IPS-18c (cell line): ENCODE measurements at regions not wholly inside any gene's neighbourhood (a gene's known extent, or its start where the extent isn't known, plus 50 kb on each side); places are given as distances from the start of the nearest gene placed in this dataset.
"Not testable (repeated sequence)": the region's sequence is repeated elsewhere in the genome, so short reads cannot be mapped to it uniquely, and the experiment has no call there.

Experiments used
- H3K4me3 ChIP-seq: 2 replicates; pipeline ENCODE4 v1.7.0; 2013; ENCODE audit warnings: low read depth, mild to moderate bottlenecking, low read length, moderate library complexity; ENCODE audit not compliant: insufficient read depth
- H3K9me3 ChIP-seq: one replicate; pipeline ENCODE4 v1.6.1; 2013; ENCODE audit warnings: mild to moderate bottlenecking, low read length, moderate library complexity; ENCODE audit not compliant: control insufficient read depth, insufficient read depth

GRCh38 chr11:134734141-134734845 is 322.3 kb upstream of the B3GAT1 start:
- no peaks in the 10 kb centered on the region for H3K9me3 ChIP-seq
- no peak overlapping the region for H3K4me3 ChIP-seq

- no peak overlapping the region for H3K4me3 ChIP-seq
- no peaks in the 10 kb centered on the region for H3K9me3 ChIP-seq
Measured at GRCh38 chr11:134733646-134734045, 321.6 kb upstream of the B3GAT1 start.

GRCh38 chr11:134731213-134731961 is 319.3 kb upstream of the B3GAT1 start:
- no peaks in the 10 kb centered on the region for H3K9me3 ChIP-seq
- no peak overlapping the region for H3K4me3 ChIP-seq

- Histone ChIP-seq H3K9me3 (no peaks in the 10 kb centered on the region), H3K4me3 (no peak overlapping the region)
Measured at GRCh38 chr11:134730561-134731212, 318.6 kb upstream of the B3GAT1 start.

- peaks cover 2% of the 10 kb centered on the region for H3K9me3 ChIP-seq
Measured at GRCh38 chr11:134730101-134730500, 318.1 kb upstream of the B3GAT1 start.

GRCh38 chr11:134728186-134728585 is 316.1 kb upstream of the B3GAT1 start:
- no peak overlapping the region for H3K4me3 ChIP-seq
- peaks cover 2% of the 10 kb centered on the region for H3K9me3 ChIP-seq

More at GRCh38 chr11:134730101-134730500, 318.1 kb upstream of the B3GAT1 start:
- H3K4me3 ChIP-seq, result no peak overlapping the region

GRCh38 chr11:134727636-134728035 is 315.6 kb upstream of the B3GAT1 start:
- Histone ChIP-seq H3K9me3 (peaks cover 2% of the 10 kb centered on the region), H3K4me3 (no peak overlapping the region)

GRCh38 chr11:134727204-134727603 is 315.2 kb upstream of the B3GAT1 start:
- H3K4me3 ChIP-seq, result no peak overlapping the region
- H3K9me3 ChIP-seq, result peaks cover 2% of the 10 kb centered on the region

GRCh38 chr11:134725716-134726639 is 313.9 kb upstream of the B3GAT1 start:
- H3K4me3 ChIP-seq, result no peak overlapping the region

GRCh38 chr11:134725211-134725610 is 313.2 kb upstream of the B3GAT1 start:
- no peak overlapping the region for H3K4me3 ChIP-seq
- H3K9me3 ChIP-seq, result peaks cover 2% of the 10 kb centered on the region

More at GRCh38 chr11:134725716-134726639, 313.9 kb upstream of the B3GAT1 start:
- H3K9me3 ChIP-seq, result peaks cover 2% of the 10 kb centered on the region

- Histone ChIP-seq H3K9me3 (peaks cover 2% of the 10 kb centered on the region), H3K4me3 (no peak overlapping the region)
Measured at GRCh38 chr11:134724779-134725140, 312.7 kb upstream of the B3GAT1 start.

- no peak overlapping the region for H3K4me3 ChIP-seq
- peaks cover 2% of the 10 kb centered on the region for H3K9me3 ChIP-seq
Measured at GRCh38 chr11:134724106-134724778, 312.2 kb upstream of the B3GAT1 start.

GRCh38 chr11:134720691-134721070 is 308.6 kb upstream of the B3GAT1 start:
- H3K4me3 ChIP-seq, H3K9me3 ChIP-seq: not testable (repeated sequence)

- H3K9me3 ChIP-seq, H3K4me3 ChIP-seq: not testable (repeated sequence)
Measured at GRCh38 chr11:134719940-134720690, 308.1 kb upstream of the B3GAT1 start.

- H3K4me3 ChIP-seq, result no peak overlapping the region
- no peaks in the 10 kb centered on the region for H3K9me3 ChIP-seq
Measured at GRCh38 chr11:134719397-134719796, 307.4 kb upstream of the B3GAT1 start.

- no peak overlapping the region for H3K4me3 ChIP-seq
- no peaks in the 10 kb centered on the region for H3K9me3 ChIP-seq
Measured at GRCh38 chr11:134716582-134716981, 304.5 kb upstream of the B3GAT1 start.
